ENCODE measurements at regions not wholly inside any gene's neighbourhood (a gene's known extent, or its start where the extent isn't known, plus 50 kb on each side); places are given as distances from the start of the nearest gene placed in this dataset.

- TF ChIP-seq CTCF (IDR thresholded peaks at IDR 0.05) (no peak), POLR2A (IDR thresholded peaks at IDR 0.05) (no peak)
Measured at GRCh38 chr18:66138642-66139041, 387.8 kb downstream of the CDH7 start.
